ENCODE measurements at regions not wholly inside any gene's neighbourhood (a gene's known extent, or its start where the extent isn't known, plus 50 kb on each side); places are given as distances from the start of the nearest gene placed in this dataset.

DNA sequence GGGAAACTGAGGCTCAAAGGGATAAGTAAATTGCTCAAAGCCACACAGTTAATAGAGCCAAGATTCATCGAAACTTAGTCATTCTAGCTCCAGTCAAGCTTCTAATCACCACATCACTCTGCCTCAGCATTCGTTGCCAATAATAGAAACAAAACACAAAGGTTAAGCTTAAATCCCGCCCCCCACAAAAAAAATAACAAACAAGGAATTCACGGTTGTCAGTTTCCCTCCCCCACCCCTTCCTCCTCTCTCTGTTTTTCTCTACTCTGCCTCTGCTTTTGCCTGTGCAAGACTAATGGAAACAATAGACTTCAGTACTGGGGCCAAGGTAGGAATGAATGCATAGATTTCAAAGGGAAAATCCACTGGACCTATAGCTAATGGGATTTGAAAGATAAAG lies 70.7 kb upstream of the ZNF644 start:
- Histone ChIP-seq H2AFZ (ENCODE audit: low read length) (no peak overlapping the region), H3K79me2 (ENCODE audit: low read length) (no peaks in the 10 kb centered on the region), H3K27me3 (replicated peaks; ENCODE audit: insufficient read depth, low read length) (no peaks in the 10 kb centered on the region), H3K36me3 (replicated peaks; ENCODE audit: insufficient read depth, low read length) (no peaks in the 10 kb centered on the region), H4K20me1 (ENCODE audit: insufficient read depth, low read length) (no peaks in the 10 kb centered on the region), H3K9me2 (replicated peaks; ENCODE audit: insufficient read depth, low read length) (no peaks in the 10 kb centered on the region), H3K9ac (ENCODE audit: low read length) (no peak overlapping the region), H3K4me1 (ENCODE audit: low read length) (no peaks in the 10 kb centered on the region), H3K9me3 (replicated peaks; ENCODE audit: insufficient read depth, low read length) (no peaks in the 10 kb centered on the region), H3K27ac (ENCODE audit: low read length) (no peak overlapping the region), H3K4me3 (ENCODE audit: low read length) (no peak overlapping the region), H3F3A (ENCODE audit: insufficient read depth, low read length) (no peaks in the 10 kb centered on the region), H3K4me2 (ENCODE audit: low read depth, low read length) (no peak overlapping the region)
- DNase-seq, result no peak
- TF ChIP-seq, protein P1, sequence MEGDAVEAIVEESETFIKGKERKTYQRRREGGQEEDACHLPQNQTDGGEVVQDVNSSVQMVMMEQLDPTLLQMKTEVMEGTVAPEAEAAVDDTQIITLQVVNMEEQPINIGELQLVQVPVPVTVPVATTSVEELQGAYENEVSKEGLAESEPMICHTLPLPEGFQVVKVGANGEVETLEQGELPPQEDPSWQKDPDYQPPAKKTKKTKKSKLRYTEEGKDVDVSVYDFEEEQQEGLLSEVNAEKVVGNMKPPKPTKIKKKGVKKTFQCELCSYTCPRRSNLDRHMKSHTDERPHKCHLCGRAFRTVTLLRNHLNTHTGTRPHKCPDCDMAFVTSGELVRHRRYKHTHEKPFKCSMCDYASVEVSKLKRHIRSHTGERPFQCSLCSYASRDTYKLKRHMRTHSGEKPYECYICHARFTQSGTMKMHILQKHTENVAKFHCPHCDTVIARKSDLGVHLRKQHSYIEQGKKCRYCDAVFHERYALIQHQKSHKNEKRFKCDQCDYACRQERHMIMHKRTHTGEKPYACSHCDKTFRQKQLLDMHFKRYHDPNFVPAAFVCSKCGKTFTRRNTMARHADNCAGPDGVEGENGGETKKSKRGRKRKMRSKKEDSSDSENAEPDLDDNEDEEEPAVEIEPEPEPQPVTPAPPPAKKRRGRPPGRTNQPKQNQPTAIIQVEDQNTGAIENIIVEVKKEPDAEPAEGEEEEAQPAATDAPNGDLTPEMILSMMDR (IDR thresholded peaks at IDR 0.05; ENCODE audit: low read length), result no peak
- TF ChIP-seq EZH2phosphoT487 (IDR thresholded peaks at IDR 0.05; ENCODE audit: low read length) (no peak), EZH2 (optimal IDR thresholded peaks at IDR 0.05; ENCODE audit: low read depth, low read length) (no peak)

DNA sequence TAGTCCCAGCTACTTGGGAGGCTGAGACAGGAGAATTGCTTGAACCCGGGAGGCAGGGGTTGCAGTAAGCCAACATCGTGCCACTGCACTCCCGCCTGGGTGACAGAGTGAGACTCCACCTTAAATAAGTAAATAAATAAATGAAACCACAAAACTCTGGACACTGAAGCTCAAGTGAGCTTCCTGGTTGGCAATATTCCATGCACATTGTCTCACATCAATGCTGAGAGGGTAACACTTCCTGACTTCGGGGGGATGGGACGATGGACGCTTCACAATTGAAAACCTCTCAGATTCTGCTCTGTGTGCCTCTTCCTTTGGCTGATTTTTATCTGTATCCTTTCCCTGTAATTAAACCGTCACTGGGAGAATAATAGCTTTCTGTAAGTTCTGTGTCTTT lies 70.0 kb upstream of the ZNF644 start:
- no peak overlapping the region for H3K27ac ChIP-seq (ENCODE audit: low read length)
- H4K20me1 ChIP-seq (ENCODE audit: insufficient read depth, low read length), result no peaks in the 10 kb centered on the region
- H3K4me2 ChIP-seq (ENCODE audit: low read depth, low read length), result no peak overlapping the region
- H3K4me1 ChIP-seq (ENCODE audit: low read length), result no peaks in the 10 kb centered on the region
- no peak overlapping the region for H2AFZ ChIP-seq (ENCODE audit: low read length)
- H3K79me2 ChIP-seq (ENCODE audit: low read length), result no peaks in the 10 kb centered on the region
- no peak for DNase-seq
- no peak overlapping the region for H3K9ac ChIP-seq (ENCODE audit: low read length)
- no peaks in the 10 kb centered on the region for H3K36me3 ChIP-seq (replicated peaks; ENCODE audit: insufficient read depth, low read length)
- H3K4me3 ChIP-seq (ENCODE audit: low read length), result no peak overlapping the region
- TF ChIP-seq, protein P1 (IDR thresholded peaks at IDR 0.05; ENCODE audit: low read length), result no peak
- TF ChIP-seq EZH2phosphoT487 (IDR thresholded peaks at IDR 0.05; ENCODE audit: low read length) (no peak), EZH2 (optimal IDR thresholded peaks at IDR 0.05; ENCODE audit: low read depth, low read length) (no peak)
- no peaks in the 10 kb centered on the region for H3K9me2 ChIP-seq (replicated peaks; ENCODE audit: insufficient read depth, low read length)
- H3K27me3 ChIP-seq (replicated peaks; ENCODE audit: insufficient read depth, low read length), result no peaks in the 10 kb centered on the region
- no peaks in the 10 kb centered on the region for H3K9me3 ChIP-seq (replicated peaks; ENCODE audit: insufficient read depth, low read length)
- no peaks in the 10 kb centered on the region for H3F3A ChIP-seq (ENCODE audit: insufficient read depth, low read length)

GRCh38 chr1:91080650-91081049 lies 58.8 kb upstream of the ZNF644 start:
- H2AFZ ChIP-seq (ENCODE audit: low read length), result no peak overlapping the region
- H3K27me3 ChIP-seq (replicated peaks; ENCODE audit: insufficient read depth, low read length), result no peaks in the 10 kb centered on the region
- H3K9me2 ChIP-seq (replicated peaks; ENCODE audit: insufficient read depth, low read length), result no peaks in the 10 kb centered on the region
- H3K27ac ChIP-seq (ENCODE audit: low read length), result no peak overlapping the region
- no peak for TF ChIP-seq EZH2phosphoT487 (IDR thresholded peaks at IDR 0.05; ENCODE audit: low read length)
- TF ChIP-seq, protein P1 (IDR thresholded peaks at IDR 0.05; ENCODE audit: low read length), result no peak
- TF ChIP-seq EZH2 (optimal IDR thresholded peaks at IDR 0.05; ENCODE audit: low read depth, low read length), result no peak
- no peaks in the 10 kb centered on the region for H3K9me3 ChIP-seq (replicated peaks; ENCODE audit: insufficient read depth, low read length)
- H3K4me1 ChIP-seq (ENCODE audit: low read length), result no peaks in the 10 kb centered on the region
- H3K9ac ChIP-seq (ENCODE audit: low read length), result no peak overlapping the region
- no peaks in the 10 kb centered on the region for H3K36me3 ChIP-seq (replicated peaks; ENCODE audit: insufficient read depth, low read length)
- no peaks in the 10 kb centered on the region for H3K79me2 ChIP-seq (ENCODE audit: low read length)
- DNase-seq, result no peak
- no peak overlapping the region for H3K4me2 ChIP-seq (ENCODE audit: low read depth, low read length)
- H4K20me1 ChIP-seq (ENCODE audit: insufficient read depth, low read length), result no peaks in the 10 kb centered on the region
- no peak overlapping the region for H3K4me3 ChIP-seq (ENCODE audit: low read length)
- H3F3A ChIP-seq (ENCODE audit: insufficient read depth, low read length), result no peaks in the 10 kb centered on the region

Data from MM.1S (cell line).